ENCODE measurements at regions not wholly inside any gene's neighbourhood (a gene's known extent, or its start where the extent isn't known, plus 50 kb on each side); places are given as distances from the start of the nearest gene placed in this dataset.

GRCh38 chr13:53351021-53351420 lies 322.4 kb downstream of the OLFM4 start:
- TF ChIP-seq POLR2A (IDR thresholded peaks at IDR 0.05): no peak
- no peak for TF ChIP-seq CTCF (IDR thresholded peaks at IDR 0.05)

Measured in uterus (tissue), 2 donors.